ENCODE measurements at regions not wholly inside any gene's neighbourhood (a gene's known extent, or its start where the extent isn't known, plus 50 kb on each side); places are given as distances from the start of the nearest gene placed in this dataset.
"Not testable (repeated sequence)": the region's sequence is repeated elsewhere in the genome, so short reads cannot be mapped to it uniquely, and the experiment has no call there.

DNA sequence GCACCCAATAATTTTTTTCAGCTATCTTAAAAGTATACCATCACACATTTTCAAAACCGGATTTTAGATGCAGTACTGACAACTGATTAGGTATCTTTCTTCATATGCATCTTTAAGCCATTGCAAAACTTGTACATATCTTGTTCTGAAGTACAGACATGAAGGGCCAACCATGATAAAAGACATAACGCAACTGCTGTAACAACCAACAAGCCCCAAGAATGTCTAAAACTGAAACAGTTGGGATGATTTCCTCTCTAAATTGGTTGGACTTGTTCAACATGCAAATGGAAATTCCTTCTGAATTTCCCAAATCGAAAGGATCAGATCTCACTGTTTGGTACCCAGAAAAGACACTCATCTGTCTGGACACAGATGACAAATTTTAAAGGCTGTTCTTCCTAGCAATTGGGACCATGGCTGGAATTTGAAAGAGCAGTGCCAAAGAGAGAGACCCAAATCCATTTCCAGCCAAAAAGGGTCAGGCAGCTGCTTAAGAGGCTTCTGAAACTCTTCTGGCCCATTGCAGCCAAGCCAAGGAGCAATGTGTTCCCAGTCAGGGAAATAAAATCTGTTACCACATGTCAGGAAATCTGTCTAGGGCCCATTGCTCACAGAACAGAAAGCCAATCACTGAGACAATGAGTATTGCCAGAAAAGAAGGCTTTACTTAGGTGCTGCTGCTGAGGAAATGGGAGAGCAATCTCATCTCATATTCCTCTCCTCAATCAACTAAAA lies 1122.4 kb upstream of the USP15 start:
- no peak for DNase-seq

- no peak for DNase-seq
Measured at GRCh38 chr12:61138415-61138759, 1121.8 kb upstream of the USP15 start.

GRCh38 chr12:61161961-61162360 lies 1098.2 kb upstream of the USP15 start:
- no peak for DNase-seq

GRCh38 chr12:61188801-61189595 lies 1071.2 kb upstream of the USP15 start:
- no peak for DNase-seq

DNA sequence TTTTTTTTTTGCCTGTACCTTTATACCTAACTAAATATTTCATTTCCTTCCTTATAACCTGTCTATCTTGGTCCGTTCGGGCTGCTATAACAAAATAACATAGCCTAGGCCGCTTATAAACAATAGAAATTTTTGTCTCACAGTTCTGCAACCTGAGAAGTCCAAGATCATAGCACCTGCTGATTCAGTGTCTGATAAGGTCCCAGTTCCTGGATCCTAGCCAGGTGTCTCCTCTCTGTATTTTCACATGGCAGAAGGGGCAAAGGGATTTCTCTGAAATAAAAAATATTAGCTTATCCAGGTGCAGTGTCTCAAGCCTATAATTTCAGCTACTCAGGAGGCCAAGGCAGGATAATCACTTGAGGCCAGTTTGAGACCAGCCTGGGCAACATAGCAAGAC lies 1046.6 kb upstream of the USP15 start:
- DNase-seq = no peak

DNA sequence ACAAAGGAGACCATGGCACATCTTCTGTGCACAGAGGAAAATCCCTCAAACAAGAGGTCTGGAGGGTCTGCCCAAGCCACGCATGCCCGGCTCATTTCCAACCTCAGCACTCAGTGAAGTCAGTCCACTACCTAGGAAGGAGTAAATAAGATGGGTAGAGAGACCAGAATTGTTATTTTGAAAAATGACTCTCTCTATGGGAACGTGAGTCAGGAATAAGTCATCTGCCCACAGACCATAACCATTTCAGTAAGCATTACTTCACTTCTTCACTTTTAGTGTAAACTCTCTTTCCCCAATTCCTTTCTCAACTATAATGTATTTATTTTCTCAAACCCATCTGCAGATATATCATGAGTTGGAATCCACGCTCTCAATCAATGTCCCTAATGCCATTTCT lies 1039.9 kb upstream of the USP15 start:
- no peak for DNase-seq

- no peak for DNase-seq
Measured at GRCh38 chr12:61232040-61232439, 1028.2 kb upstream of the USP15 start.

DNA sequence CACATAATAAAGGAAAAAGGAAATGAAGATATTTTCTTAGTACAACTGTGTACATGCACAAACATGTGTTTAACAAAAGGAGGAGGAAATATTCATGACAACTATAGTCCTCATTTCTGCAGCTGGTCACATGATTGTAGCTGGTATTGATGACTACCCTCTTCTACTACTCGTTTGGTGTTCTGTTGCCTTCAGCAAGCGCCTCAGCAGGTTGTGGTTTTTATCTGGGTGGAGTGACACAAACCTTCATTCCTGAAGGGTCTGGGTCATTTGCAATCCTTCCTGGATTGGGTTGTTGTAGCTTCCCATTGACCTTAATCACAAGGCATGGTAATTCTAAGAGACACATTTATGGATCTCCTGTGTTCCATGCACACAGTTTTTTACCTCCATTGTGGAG lies 1009.9 kb upstream of the USP15 start:
- no peak for DNase-seq

DNA sequence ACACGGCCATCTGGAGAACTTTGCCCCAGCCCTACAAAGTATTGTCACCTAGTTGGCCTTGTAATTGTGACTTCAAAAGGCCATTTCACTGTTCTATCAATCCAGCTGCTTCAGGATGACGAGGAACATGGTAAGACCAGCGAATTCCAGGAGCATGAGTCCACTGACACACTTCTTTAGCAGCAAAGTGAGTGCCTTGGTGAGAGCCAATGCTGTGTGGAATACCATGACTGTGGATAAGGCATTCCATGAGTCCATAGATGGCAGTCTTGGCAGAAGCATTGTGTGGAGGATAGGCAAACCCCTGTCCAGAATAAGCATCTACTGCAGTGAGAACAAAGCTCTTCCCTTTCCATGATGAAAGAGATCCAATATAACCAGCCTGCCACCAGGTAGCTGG lies 1009.1 kb upstream of the USP15 start:
- DNase-seq = no peak

- DNase-seq = no peak
Measured at GRCh38 chr12:61254225-61254624, 1006.0 kb upstream of the USP15 start.

DNA sequence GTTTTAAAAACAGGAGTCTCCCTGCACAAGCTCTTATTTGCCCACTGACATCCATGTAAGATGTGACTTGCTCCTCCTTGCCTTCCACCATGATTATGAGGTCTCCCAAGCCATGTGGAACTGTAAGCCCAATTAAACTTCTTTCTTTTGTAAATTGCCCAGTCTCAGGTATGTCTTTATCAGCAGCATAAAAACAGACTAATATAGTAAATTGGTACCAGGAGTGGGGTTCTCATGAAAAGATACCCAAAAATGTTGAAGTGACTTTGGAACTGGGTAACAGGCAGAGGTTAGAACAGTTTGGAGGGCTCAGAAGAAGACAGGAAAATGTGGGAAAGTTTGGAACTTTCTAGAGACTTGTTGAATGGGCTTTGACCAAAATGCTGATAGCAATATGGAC lies 995.9 kb upstream of the USP15 start:
- not testable (repeated sequence) for DNase-seq

- no peak for DNase-seq
Measured at GRCh38 chr12:61267474-61267873, 992.7 kb upstream of the USP15 start.

DNA sequence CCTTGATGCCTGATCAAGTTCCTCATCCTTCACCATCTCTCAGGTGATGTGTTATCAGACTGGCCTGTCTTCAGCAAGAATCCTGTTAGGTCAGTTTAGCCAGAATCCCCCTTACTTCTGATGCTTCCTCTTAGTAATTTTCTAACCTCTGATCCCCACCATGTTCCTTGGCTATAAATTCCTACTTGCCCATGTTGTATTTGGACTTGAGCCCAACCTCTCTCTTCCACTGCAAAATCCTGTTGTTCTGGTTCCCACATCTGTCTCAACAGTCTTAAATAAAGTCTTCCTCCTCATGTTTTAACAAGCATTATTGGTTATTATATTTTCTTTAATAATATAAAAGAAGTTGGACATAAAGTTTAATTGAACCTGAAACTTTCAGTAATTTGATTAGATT lies 987.8 kb upstream of the USP15 start:
- DNase-seq = no peak

DNA sequence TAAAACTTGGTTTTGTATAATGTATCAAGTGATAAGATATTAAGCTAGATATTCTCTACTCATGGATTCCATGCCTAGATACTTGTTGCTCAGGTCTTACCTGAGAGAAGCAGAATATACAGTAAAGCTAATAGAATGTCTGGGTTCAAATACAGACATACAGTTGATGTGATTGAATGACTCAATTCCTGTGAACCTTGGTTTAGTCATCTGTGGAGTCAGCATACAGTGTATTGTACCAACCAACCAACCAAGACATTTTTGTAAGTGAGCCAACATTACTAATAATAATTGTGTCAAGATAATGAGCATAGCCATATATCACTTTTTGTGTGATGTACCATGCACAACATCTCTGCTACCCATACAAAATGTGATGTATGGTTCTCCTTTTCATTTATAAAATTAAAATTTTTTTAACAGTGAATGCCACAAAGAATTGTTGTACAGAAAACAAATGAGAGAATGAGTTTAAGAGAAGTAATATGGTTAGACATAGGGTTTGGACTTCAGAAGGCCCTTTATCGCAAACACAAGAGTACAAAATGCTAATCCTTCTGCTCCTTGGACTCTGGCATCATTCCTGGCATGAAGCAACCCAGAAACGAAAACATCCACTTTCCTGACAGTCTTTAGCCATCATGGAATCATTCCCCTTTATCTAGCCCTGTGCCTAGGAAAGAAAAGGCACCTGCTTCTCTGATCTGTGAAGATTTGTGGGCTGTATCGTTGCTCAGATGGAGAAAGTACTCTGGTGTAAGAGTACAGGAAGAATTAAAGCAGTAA lies 977.2 kb upstream of the USP15 start:
- DNase-seq = no peak

GRCh38 chr12:61290473-61290872 lies 969.7 kb upstream of the USP15 start:
- no peak for DNase-seq

GRCh38 chr12:61291647-61292046 lies 968.6 kb upstream of the USP15 start:
- no peak for DNase-seq

- DNase-seq = not testable (repeated sequence)
Measured at GRCh38 chr12:61294011-61294410, 966.2 kb upstream of the USP15 start.

DNA sequence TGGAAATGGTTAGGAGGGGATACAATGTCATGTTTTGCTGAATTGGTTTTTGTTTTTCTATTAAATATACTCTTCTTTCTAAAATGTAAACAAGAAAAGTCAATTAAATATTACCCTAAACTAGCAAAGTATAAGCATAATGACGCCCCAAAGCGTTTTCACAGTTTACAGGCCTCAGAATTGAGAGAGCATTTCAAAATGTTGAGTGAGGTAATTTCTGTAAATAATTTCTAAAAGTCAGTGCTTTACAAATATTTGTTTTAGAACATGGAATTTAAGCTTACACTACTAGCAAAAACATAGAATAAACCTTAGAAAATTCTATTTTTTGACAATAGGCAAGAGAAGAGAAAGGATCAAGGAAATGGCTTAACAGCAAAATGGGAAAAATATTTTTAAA lies 958.4 kb upstream of the USP15 start:
- no peak for DNase-seq

GRCh38 chr12:61302282-61302681 lies 957.9 kb upstream of the USP15 start:
- no peak for DNase-seq

GRCh38 chr12:61308220-61308619 lies 952.0 kb upstream of the USP15 start:
- no peak for DNase-seq

GRCh38 chr12:61311413-61311812 lies 948.8 kb upstream of the USP15 start:
- DNase-seq = no peak

- DNase-seq = no peak
Measured at GRCh38 chr12:61348871-61349270, 911.3 kb upstream of the USP15 start.

DNA sequence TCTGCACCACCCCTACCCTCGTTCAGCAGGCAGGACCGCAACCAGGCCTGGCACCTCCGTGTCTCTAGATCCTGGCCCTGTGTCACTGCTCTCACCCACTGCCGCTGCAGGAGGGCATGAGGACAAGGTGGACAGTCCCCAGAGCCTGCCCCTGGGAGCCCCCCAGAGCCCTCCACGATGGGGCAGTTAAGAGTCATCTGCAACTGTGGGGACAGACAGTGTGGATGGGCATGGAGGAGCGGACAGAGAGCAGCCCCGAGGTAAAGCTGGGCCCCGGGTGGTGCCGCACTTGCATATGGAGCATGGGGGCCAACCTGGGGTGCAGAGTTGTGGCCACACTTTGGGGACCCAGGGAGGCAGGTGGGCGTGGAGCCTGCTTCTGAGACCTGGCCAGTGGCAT lies 905.1 kb upstream of the USP15 start:
- DNase-seq = no peak

DNA sequence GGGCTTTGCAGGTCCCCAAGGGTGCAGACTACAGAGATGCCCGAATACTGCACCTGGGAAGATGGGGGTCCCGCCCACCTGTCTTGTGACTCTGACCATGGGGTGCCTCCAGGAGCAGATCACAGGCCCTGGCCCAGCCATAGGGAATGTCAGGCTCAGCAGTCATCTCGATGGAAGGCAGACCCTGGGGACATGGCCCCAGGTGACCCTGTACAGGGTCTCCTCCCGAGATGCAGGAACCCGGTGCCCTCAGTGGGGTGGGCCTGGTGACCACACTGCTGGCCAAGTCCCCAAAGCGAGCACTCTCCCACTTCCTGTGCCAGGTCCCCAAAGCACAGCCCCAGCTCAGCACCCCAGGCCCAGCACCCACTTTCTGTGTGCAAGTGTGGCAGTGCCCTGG lies 903.7 kb upstream of the USP15 start:
- DNase-seq = no peak

Measured in NCI-H524 (cell line).